Endothelial cell of umbilical vein (primary cell): ENCODE measurements at regions not wholly inside any gene's neighbourhood (a gene's known extent, or its start where the extent isn't known, plus 50 kb on each side); places are given as distances from the start of the nearest gene placed in this dataset.

ENCODE experiments used
- BruUV-seq: library from RNA; stranded (reverse); fragments of 400-500 nt; replicated peaks from 2 replicates; lab custom pipeline; 2021; lab: Mats Ljungman, UMichigan
- CTCF ChIA-PET: fragments of 300-600, 350-600 bp; sonication (Branson Sonifier 250); formaldehyde crosslinking; loops from one replicate; lab custom pipeline; 2021; ENCODE audit warnings: antibody characterized with exemption, inconsistent platforms; lab: Charles Lee
- POLR2A ChIA-PET: fragments of 300-600, 350-600 bp; sonication (Branson Sonifier 250); formaldehyde crosslinking; loops from one replicate; lab custom pipeline; 2021; ENCODE audit warnings: antibody characterized with exemption, inconsistent platforms; lab: Charles Lee
- DNase-seq: peaks from one replicate; pipeline ENCODE4 v3.0.0-alpha.2; 2011; ENCODE audit warnings: low read depth, low spot score
- FAIRE-seq: peaks from 2 replicates; lab custom pipeline; 2011; peaks lifted over from hg19 to GRCh38; lab: Jason Lieb, UNC
- H2AFZ ChIP-seq: 2 replicates; pipeline ENCODE4 v1.6.0; 2012; ENCODE audit warnings: low read depth, low read length, control low read depth, inconsistent platforms
- H3K27ac ChIP-seq: 2 replicates; pipeline ENCODE4 v1.5.1; 2011; ENCODE audit warnings: low read depth, mild to moderate bottlenecking, control low read depth, low read length, moderate library complexity; ENCODE audit not compliant: insufficient read depth
- H3K27me3 ChIP-seq, 2 experiments: 2 replicates each; pipeline versions ENCODE4 v1.6.0 to v1.6.1; 2011; ENCODE audit warnings: low read length in 2 of 2, mixed read lengths in 1 of 2; ENCODE audit not compliant: control insufficient read depth in 2 of 2, insufficient read depth in 2 of 2
- H3K36me3 ChIP-seq, 2 experiments: 2 replicates in 1 of 2; 3 replicates in 1 of 2; pipeline ENCODE4 v1.5.1; 2011; ENCODE audit warnings: low read length in 2 of 2, mild to moderate bottlenecking in 1 of 2, moderate library complexity in 1 of 2; ENCODE audit not compliant: control insufficient read depth in 2 of 2, insufficient read depth in 2 of 2; ENCODE audit errors: extremely low read depth in 1 of 2
- H3K4me1 ChIP-seq: 3 replicates; pipeline ENCODE4 v1.5.1; 2011; ENCODE audit warnings: mild to moderate bottlenecking, low read length; ENCODE audit not compliant: control insufficient read depth, insufficient read depth; ENCODE audit errors: extremely low read depth
- H3K4me2 ChIP-seq: 2 replicates; pipeline ENCODE4 v1.6.1; 2011; ENCODE audit warnings: low read length, control low read depth, mixed read lengths; ENCODE audit not compliant: insufficient read depth
- H3K4me3 ChIP-seq, 3 experiments: fragments of 200-600 bp in 1 of 3; sonication (generic), shearing (Covaris generic) in 1 of 3; replicated peaks in 1 of 3; 2 replicates each; pipeline ENCODE4 v1.5.1; 2011 to 2016; ENCODE audit warnings: control low read depth in 3 of 3, low read length in 3 of 3, mild to moderate bottlenecking in 2 of 3, inconsistent platforms in 1 of 3, low read depth in 1 of 3, moderate library complexity in 1 of 3; ENCODE audit not compliant: insufficient read depth in 1 of 3
- H3K79me2 ChIP-seq: 2 replicates; pipeline ENCODE4 v1.6.0; 2012; ENCODE audit warnings: low read length, inconsistent platforms; ENCODE audit not compliant: control insufficient read depth, insufficient read depth
- H3K9ac ChIP-seq: replicated peaks from 2 replicates; pipeline ENCODE3; 2011; ENCODE audit warnings: low read length, control low read depth; ENCODE audit not compliant: insufficient read depth; ENCODE audit errors: extremely low read depth
- H3K9me1 ChIP-seq: replicated peaks from 3 replicates; pipeline ENCODE4 v1.6.0; 2011; ENCODE audit warnings: mild to moderate bottlenecking, low read length; ENCODE audit not compliant: control insufficient read depth, insufficient read depth; ENCODE audit errors: extremely low read depth
- H3K9me3 ChIP-seq: replicated peaks from 2 replicates; pipeline ENCODE4 v1.5.1; 2012; ENCODE audit warnings: low read length, inconsistent platforms; ENCODE audit not compliant: control insufficient read depth, insufficient read depth
- H4K20me1 ChIP-seq: replicated peaks from 2 replicates; pipeline ENCODE3; 2011; ENCODE audit warnings: mild to moderate bottlenecking, low read length; ENCODE audit not compliant: control insufficient read depth, insufficient read depth; ENCODE audit errors: extremely low read depth
- EZH2 ChIP-seq: IDR thresholded peaks from 2 replicates; pipeline ENCODE4 v1.6.1; 2012; ENCODE audit warnings: borderline replicate concordance, low read depth, mild to moderate bottlenecking, moderate library complexity, low read length, inconsistent platforms; ENCODE audit not compliant: severe bottlenecking
- GATA2 ChIP-seq: IDR thresholded peaks from 2 replicates; pipeline ENCODE4 v1.7.0; 2011; ENCODE audit warnings: low read depth, mild to moderate bottlenecking, moderate library complexity, mixed read lengths, low read length; ENCODE audit not compliant: insufficient read length, insufficient read depth
- JUN ChIP-seq: IDR thresholded peaks from 2 replicates; pipeline ENCODE4 v1.6.1; 2011; ENCODE audit warnings: borderline replicate concordance, low read depth; ENCODE audit not compliant: insufficient read length, insufficient read depth
- MYC ChIP-seq: IDR thresholded peaks from one replicate; pipeline ENCODE4 v1.6.1; 2011; ENCODE audit warnings: mild to moderate bottlenecking, low read depth, low read length
- POLR2A ChIP-seq: IDR thresholded peaks from 2 replicates; pipeline ENCODE4 v1.6.1; 2012; ENCODE audit warnings: low read depth, mild to moderate bottlenecking, control low read depth, low read length
- POLR2AphosphoS5 ChIP-seq: IDR thresholded peaks from 2 replicates; pipeline ENCODE4 v1.6.1; 2012; ENCODE audit warnings: low read depth, mild to moderate bottlenecking, control low read depth, low read length, moderate library complexity; ENCODE audit not compliant: insufficient read depth
- dilution Hi-C: fragments of 300-500 bp; cut with MboI; formaldehyde crosslinking; loops from one replicate; pipeline ENCODE4 v1.15.0; 2019; ENCODE audit warnings: low sequenced_read_pairs; ENCODE audit not compliant: extremely low pct_ligation_motif_present
- intact Hi-C: fragments of 100-400 bp; cut with micrococcal nuclease; formaldehyde crosslinking; loops from one replicate; pipeline ENCODE4 v1.10.0; 2022
- TF ChIP-seq, protein P1 (sequence below): IDR thresholded peaks from 2 replicates; pipeline ENCODE4 v1.6.1; 2011; ENCODE audit not compliant: insufficient read depth, insufficient read length
- TF ChIP-seq, protein P2 (sequence below), 2 donors: IDR thresholded peaks; 1 replicate in 1 of 2; 2 replicates in 1 of 2; pipeline ENCODE4 v1.5.1; 2011; ENCODE audit warnings: low read length in 2 of 2, mild to moderate bottlenecking in 2 of 2, moderate library complexity in 2 of 2, control low read depth in 1 of 2, inconsistent platforms in 1 of 2, low read depth in 1 of 2; ENCODE audit not compliant: insufficient read depth in 1 of 2; ENCODE audit errors: extremely low read depth in 1 of 2

DNA sequence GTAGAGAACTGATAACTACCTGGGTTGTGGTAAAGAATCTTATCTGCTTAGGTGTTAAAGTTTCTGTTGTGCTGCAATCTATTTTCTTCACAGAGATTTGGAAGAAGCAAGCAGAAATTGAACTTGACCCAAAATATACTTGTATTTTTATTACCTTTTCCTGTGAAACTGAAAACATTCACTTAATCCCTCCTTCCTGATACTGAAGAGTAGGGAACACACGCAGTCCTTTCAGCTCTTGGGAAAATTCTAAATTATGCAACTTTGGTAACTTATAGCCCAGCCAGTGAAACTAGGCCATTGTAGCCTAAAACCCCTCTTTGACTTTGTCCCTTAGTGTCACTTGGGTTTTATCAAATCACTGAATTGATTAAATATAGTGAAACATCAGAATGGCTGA lies 128.4 kb upstream of the MEIS1 start:
- Histone ChIP-seq H3K27ac (no peak overlapping the region), H3K27me3 (no peaks in the 10 kb centered on the region), H3K9me3 (no peaks in the 10 kb centered on the region), H3K9ac (no peak overlapping the region), H3K9me1 (no peaks in the 10 kb centered on the region), H3K4me2 (no peak overlapping the region), H4K20me1 (no peaks in the 10 kb centered on the region), H3K4me3 (no peak overlapping the region), H3K4me1 (no peaks in the 10 kb centered on the region), H3K79me2 (no peaks in the 10 kb centered on the region), H2AFZ (no peak overlapping the region), H3K36me3 (no peaks in the 10 kb centered on the region)
- intact Hi-C loops (no loop called here), dilution Hi-C loops (no loop called here)
- ChIA-PET CTCF (no interaction called here), POLR2A (no interaction called here)
- BruUV-seq, result no TSS peak
- no peak for TF ChIP-seq POLR2A
- no peak for TF ChIP-seq GATA2
- TF ChIP-seq, protein P1, sequence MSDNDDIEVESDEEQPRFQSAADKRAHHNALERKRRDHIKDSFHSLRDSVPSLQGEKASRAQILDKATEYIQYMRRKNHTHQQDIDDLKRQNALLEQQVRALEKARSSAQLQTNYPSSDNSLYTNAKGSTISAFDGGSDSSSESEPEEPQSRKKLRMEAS, result no peak
- no peak for TF ChIP-seq JUN
- TF ChIP-seq POLR2AphosphoS5, result no peak
- TF ChIP-seq MYC, result no peak
- TF ChIP-seq, protein P2, sequence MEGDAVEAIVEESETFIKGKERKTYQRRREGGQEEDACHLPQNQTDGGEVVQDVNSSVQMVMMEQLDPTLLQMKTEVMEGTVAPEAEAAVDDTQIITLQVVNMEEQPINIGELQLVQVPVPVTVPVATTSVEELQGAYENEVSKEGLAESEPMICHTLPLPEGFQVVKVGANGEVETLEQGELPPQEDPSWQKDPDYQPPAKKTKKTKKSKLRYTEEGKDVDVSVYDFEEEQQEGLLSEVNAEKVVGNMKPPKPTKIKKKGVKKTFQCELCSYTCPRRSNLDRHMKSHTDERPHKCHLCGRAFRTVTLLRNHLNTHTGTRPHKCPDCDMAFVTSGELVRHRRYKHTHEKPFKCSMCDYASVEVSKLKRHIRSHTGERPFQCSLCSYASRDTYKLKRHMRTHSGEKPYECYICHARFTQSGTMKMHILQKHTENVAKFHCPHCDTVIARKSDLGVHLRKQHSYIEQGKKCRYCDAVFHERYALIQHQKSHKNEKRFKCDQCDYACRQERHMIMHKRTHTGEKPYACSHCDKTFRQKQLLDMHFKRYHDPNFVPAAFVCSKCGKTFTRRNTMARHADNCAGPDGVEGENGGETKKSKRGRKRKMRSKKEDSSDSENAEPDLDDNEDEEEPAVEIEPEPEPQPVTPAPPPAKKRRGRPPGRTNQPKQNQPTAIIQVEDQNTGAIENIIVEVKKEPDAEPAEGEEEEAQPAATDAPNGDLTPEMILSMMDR (IDR thresholded peaks at IDR 0.05; ENCODE audit: extremely low read depth in 1 of 2, insufficient read depth in 1 of 2, low read depth in 1 of 2, low read length in 2 of 2), result no peak
- TF ChIP-seq EZH2, result no peak
- FAIRE-seq (no peak), DNase-seq (no peak)
